Esophagus (tissue), 2 donors: ENCODE measurements at regions not wholly inside any gene's neighbourhood (a gene's known extent, or its start where the extent isn't known, plus 50 kb on each side); places are given as distances from the start of the nearest gene placed in this dataset.

Source experiments
- H3K27ac ChIP-seq, 2 donors: one replicate each; pipeline ENCODE4 v1.5.1; 2013; ENCODE audit warnings: low read depth in 2 of 2, mild to moderate bottlenecking in 2 of 2, inconsistent platforms in 1 of 2, low read length in 1 of 2, moderate library complexity in 1 of 2
- H3K27me3 ChIP-seq, 2 donors: one replicate each; pipeline ENCODE4 v1.6.1; 2013; ENCODE audit warnings: low read length in 2 of 2, control low read depth in 1 of 2, mild to moderate bottlenecking in 1 of 2; ENCODE audit not compliant: insufficient read depth in 2 of 2, control insufficient read depth in 1 of 2
- H3K36me3 ChIP-seq, 2 donors: one replicate each; pipeline ENCODE4 v1.6.1; 2013; ENCODE audit warnings: low read length in 1 of 2; ENCODE audit not compliant: control insufficient read depth in 2 of 2, insufficient read depth in 2 of 2
- H3K4me1 ChIP-seq, 2 donors: one replicate each; pipeline ENCODE4 v1.6.1; 2013; ENCODE audit warnings: low read length in 1 of 2; ENCODE audit not compliant: control insufficient read depth in 2 of 2, insufficient read depth in 2 of 2
- H3K4me3 ChIP-seq, 2 donors: one replicate each; pipeline ENCODE4 v1.5.1; 2013; ENCODE audit warnings: low read length in 2 of 2, mild to moderate bottlenecking in 2 of 2, low read depth in 1 of 2, moderate library complexity in 1 of 2
- H3K9me3 ChIP-seq, 2 donors: one replicate each; pipeline ENCODE4 v1.6.1; 2013; ENCODE audit warnings: mild to moderate bottlenecking in 2 of 2, low read depth in 1 of 2, low read length in 1 of 2, moderate library complexity in 1 of 2; ENCODE audit not compliant: control insufficient read depth in 2 of 2, insufficient read depth in 1 of 2
- WGBS, 2 donors: extraction: QIAGEN DNeasy Blood & Tissue Kit; methylation state at CpG; one replicate each; pipeline ENCODE4 v1.1.7; 2013; 5-methylcytosine and 5-hydroxymethylcytosine counted together
- donor health status: healthy with polysubstance abuse.
- donor health status: Bipolar disorder and iron deficiency.

GRCh38 chr12:93094988-93095737 lies 166.1 kb upstream of the EEA1 start:
- no peaks in the 10 kb centered on the region for H3K36me3 ChIP-seq
- 72 to 74% methylated on average over 7 of the region's 7 CpGs for WGBS, 2 donors
- H3K27me3 ChIP-seq = no peaks in the 10 kb centered on the region
- H3K4me1 ChIP-seq = peaks cover 0 to 3% of the 10 kb centered on the region in 2 donors
- no peak overlapping the region for H3K27ac ChIP-seq
- H3K9me3 ChIP-seq = no peaks in the 10 kb centered on the region
- no peak overlapping the region for H3K4me3 ChIP-seq

- Histone ChIP-seq H3K4me1 (peaks cover 0 to 3% of the 10 kb centered on the region in 2 donors), H3K9me3 (no peaks in the 10 kb centered on the region), H3K27me3 (no peaks in the 10 kb centered on the region), H3K27ac (no peak overlapping the region), H3K4me3 (no peak overlapping the region), H3K36me3 (no peaks in the 10 kb centered on the region)
These were observed 168.3 kb upstream of the EEA1 start for GRCh38 chr12:93097417-93097816.

DNA sequence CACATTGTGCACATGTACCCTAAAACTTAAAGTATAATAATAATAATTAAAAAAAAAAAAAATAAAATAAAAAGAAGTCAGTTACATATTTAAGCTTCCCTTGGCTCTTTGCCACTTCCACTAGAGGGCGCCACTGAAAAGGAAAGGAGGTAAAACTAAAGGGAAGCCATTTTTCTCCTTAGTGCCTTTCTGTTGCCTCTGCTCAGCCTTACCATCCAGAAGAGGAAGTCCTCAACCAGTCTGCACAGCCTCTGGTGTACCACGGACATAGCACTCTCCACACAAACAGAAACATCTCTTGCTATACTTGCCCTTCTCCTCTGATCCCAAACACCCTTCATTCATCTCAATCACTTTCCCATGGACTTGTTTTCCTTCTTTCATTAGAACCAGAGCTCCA lies 169.0 kb upstream of the EEA1 start:
- Histone ChIP-seq H3K4me3 (no peak overlapping the region), H3K9me3 (no peaks in the 10 kb centered on the region), H3K27ac (peak overlapping the region in 1 of 2 donors; percentile 3), H3K36me3 (no peaks in the 10 kb centered on the region), H3K27me3 (no peaks in the 10 kb centered on the region), H3K4me1 (no peaks in the 10 kb centered on the region)
- 71 to 73% methylated on average over 2 of the region's 2 CpGs for WGBS, 2 donors

DNA sequence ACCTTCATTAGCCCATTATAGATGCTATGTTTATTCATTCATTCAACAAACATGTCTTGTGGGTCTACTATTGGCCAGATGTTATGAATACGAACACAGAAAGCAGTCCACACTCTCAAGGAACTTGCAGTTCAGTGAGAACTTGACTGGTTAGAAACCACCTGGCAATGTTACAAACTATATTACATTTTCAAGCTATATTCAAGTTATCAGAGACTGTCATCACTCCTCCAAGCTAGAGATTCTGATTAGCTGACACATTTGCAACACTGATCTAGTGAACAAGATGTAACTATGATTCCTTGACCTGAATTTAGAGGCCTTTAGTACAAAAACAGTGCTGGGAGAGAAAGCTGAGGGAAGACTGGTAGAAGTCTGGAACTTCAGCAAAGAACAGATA lies 170.7 kb upstream of the EEA1 start:
- 80 to 92% methylated on average over 1 of the region's 1 CpG for WGBS, 2 donors

DNA sequence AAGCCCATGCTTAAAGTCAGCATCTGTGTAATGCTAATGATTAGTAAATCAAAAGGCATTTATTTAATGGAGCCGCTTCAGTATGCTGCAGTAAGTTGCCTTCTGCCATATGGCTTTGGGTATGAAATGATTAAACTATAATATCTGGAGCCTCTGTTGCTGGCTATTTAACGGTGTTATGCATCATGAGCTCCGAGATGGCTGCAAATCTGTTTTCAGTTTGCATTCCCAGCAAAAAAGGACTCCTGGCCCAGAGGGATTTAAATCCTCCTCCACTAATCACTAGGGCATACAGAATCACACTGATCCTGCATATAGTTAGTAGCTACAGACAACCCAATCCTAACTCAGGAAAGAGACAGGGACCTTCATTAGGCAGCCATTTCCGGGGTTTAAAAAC lies 171.5 kb upstream of the EEA1 start:
- H3K27ac ChIP-seq = no peak overlapping the region
- H3K4me1 ChIP-seq = no peaks in the 10 kb centered on the region
- H3K36me3 ChIP-seq = no peaks in the 10 kb centered on the region
- H3K9me3 ChIP-seq = no peaks in the 10 kb centered on the region
- 86 to 87% methylated on average over 4 of the region's 4 CpGs for WGBS, 2 donors
- H3K4me3 ChIP-seq = no peak overlapping the region
- H3K27me3 ChIP-seq = no peaks in the 10 kb centered on the region

More for the DNA sequence above, 170.7 kb upstream of the EEA1 start:
- Histone ChIP-seq H3K27me3 (no peaks in the 10 kb centered on the region), H3K4me1 (no peaks in the 10 kb centered on the region), H3K27ac (no peak overlapping the region), H3K36me3 (no peaks in the 10 kb centered on the region), H3K4me3 (no peak overlapping the region), H3K9me3 (no peaks in the 10 kb centered on the region)

DNA sequence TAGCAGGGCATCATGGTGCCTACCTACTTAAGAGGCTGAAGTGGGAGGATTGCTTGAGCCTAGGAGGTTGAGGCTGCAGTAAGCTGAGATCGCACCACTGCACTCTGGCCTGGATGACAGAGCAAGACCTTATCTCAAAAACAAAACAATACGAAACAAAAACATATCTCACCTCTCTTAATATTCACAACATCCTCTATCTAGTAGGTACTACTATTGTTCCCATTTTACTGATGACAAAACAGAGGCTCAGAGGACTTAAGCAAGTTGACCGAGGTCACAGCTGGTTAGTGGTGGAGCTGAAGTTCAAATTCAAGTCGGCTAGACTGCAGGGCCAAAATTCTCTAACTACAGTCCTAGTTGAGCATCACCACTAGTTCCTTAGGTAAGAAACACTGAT lies 172.3 kb upstream of the EEA1 start:
- WGBS, 2 donors = 95% methylated on average over 4 of the region's 4 CpGs
- Histone ChIP-seq H3K4me1 (no peaks in the 10 kb centered on the region), H3K36me3 (no peaks in the 10 kb centered on the region), H3K9me3 (no peaks in the 10 kb centered on the region), H3K4me3 (no peak overlapping the region), H3K27me3 (no peaks in the 10 kb centered on the region), H3K27ac (no peak overlapping the region)

DNA sequence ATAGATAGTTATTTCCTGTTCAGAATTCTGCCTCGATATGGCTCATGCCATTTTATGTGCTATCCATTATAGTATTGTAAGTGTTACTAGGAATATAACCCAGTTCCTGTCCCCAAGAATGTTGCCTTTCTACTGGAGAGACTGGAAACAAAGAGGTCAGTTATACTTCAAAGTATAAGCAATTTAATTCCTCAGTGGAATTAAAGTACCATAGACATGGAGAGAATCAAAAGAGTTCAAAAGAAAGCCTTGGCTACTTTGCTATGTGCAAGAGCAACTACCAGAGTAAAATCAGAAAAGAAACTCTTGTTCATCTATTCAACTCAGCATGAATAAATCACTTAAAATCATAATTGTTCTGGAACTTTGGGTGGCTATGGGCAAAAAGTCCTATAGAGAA lies 173.2 kb upstream of the EEA1 start:
- WGBS, 2 donors = 36 to 44% methylated on average over 1 of the region's 1 CpG

DNA sequence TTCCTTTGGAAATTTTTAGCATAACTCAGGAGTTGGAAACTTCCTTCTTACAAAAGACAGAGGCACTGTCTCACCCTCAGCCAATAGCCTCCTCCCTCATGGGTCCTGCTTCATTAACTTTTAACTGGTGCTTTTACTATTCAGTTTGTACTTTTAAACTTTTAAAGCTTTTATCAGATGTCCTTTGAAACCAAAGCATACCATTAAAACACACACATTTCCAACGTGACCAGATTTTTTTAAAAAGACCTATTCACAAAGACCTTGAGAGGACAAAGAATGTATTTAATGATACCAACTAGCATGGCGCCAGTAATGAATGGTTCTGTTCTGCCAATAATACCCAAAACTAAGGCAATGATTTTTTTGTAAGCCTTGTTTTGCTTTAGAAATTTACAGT lies 173.6 kb upstream of the EEA1 start:
- Histone ChIP-seq H3K9me3 (no peaks in the 10 kb centered on the region), H3K27me3 (no peaks in the 10 kb centered on the region), H3K4me1 (no peaks in the 10 kb centered on the region), H3K36me3 (no peaks in the 10 kb centered on the region), H3K27ac (no peak overlapping the region), H3K4me3 (no peak overlapping the region)
- 60 to 66% methylated on average over 2 of the region's 2 CpGs for WGBS, 2 donors

More for the DNA sequence above, 173.2 kb upstream of the EEA1 start:
- no peaks in the 10 kb centered on the region for H3K36me3 ChIP-seq
- no peaks in the 10 kb centered on the region for H3K9me3 ChIP-seq
- no peaks in the 10 kb centered on the region for H3K27me3 ChIP-seq
- no peak overlapping the region for H3K27ac ChIP-seq
- H3K4me1 ChIP-seq = no peaks in the 10 kb centered on the region
- H3K4me3 ChIP-seq = no peak overlapping the region

GRCh38 chr12:93103154-93103553 lies 174.1 kb upstream of the EEA1 start:
- Histone ChIP-seq H3K4me1 (no peaks in the 10 kb centered on the region), H3K36me3 (no peaks in the 10 kb centered on the region), H3K4me3 (no peak overlapping the region), H3K27me3 (no peaks in the 10 kb centered on the region), H3K27ac (no peak overlapping the region), H3K9me3 (no peaks in the 10 kb centered on the region)
- WGBS, 2 donors = 66 to 81% methylated on average over 3 of the region's 3 CpGs

DNA sequence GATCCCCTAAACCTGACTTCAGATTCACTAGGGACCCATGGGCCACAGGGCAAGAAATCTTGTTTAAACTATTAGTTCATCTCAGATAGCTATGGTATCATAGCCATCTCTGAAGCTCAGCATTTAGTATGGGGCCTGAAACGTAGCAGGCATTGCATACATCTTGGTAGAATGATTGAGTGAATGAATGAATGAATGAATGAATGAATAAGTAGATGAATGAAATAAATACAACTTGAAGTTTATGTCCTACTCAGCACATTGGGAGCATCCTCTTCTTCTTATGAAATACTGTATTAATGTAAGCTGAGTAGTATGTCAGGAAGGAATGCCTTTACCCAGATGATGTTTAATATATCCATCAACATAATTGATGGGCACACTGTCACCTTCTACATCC lies 175.4 kb upstream of the EEA1 start:
- Histone ChIP-seq H3K27me3 (no peaks in the 10 kb centered on the region), H3K36me3 (no peaks in the 10 kb centered on the region), H3K27ac (no peak overlapping the region), H3K9me3 (no peaks in the 10 kb centered on the region), H3K4me3 (no peak overlapping the region), H3K4me1 (no peaks in the 10 kb centered on the region)
- WGBS, 2 donors = 89 to 90% methylated on average over 1 of the region's 1 CpG
